ENCODE measurements at regions not wholly inside any gene's neighbourhood (a gene's known extent, or its start where the extent isn't known, plus 50 kb on each side); places are given as distances from the start of the nearest gene placed in this dataset.

DNA sequence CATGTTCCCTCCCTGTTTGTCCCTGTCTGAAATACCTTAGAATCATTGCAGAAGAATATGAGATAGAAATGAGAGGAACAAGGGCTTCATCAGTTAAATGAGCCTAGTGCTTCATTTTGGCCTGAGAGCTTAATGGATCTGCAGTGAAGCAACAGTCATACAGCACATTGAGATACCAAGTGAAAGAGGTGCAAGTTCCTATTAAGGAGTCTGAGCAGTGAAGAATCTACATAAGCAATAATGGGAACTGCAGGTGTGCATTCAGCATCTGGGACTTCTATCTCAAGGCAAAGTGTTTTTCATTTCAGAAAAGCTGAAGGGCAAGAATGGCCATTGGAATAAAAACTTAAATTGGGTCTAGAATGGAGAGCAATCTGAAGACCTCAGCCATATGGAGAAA is 323.2 kb upstream of the SLC39A10 start:
- TF ChIP-seq, protein P1, sequence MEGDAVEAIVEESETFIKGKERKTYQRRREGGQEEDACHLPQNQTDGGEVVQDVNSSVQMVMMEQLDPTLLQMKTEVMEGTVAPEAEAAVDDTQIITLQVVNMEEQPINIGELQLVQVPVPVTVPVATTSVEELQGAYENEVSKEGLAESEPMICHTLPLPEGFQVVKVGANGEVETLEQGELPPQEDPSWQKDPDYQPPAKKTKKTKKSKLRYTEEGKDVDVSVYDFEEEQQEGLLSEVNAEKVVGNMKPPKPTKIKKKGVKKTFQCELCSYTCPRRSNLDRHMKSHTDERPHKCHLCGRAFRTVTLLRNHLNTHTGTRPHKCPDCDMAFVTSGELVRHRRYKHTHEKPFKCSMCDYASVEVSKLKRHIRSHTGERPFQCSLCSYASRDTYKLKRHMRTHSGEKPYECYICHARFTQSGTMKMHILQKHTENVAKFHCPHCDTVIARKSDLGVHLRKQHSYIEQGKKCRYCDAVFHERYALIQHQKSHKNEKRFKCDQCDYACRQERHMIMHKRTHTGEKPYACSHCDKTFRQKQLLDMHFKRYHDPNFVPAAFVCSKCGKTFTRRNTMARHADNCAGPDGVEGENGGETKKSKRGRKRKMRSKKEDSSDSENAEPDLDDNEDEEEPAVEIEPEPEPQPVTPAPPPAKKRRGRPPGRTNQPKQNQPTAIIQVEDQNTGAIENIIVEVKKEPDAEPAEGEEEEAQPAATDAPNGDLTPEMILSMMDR (IDR thresholded peaks at IDR 0.05): no peak
- TF ChIP-seq POLR2A (IDR thresholded peaks at IDR 0.05): no peak

Data from lower leg skin (tissue), 3 donors.